ENCODE measurements at regions not wholly inside any gene's neighbourhood (a gene's known extent, or its start where the extent isn't known, plus 50 kb on each side); places are given as distances from the start of the nearest gene placed in this dataset.

GRCh38 chrX:58051346-58051745 is 141.1 kb upstream of the ZXDA start:
- no peak for FAIRE-seq
- no peak for DNase-seq (ENCODE audit: insufficient read length, low spot score)

- DNase-seq (ENCODE audit: insufficient read length, low spot score) (no peak), FAIRE-seq (no peak)
Measured at GRCh38 chrX:58044130-58044529, 133.9 kb upstream of the ZXDA start.

GRCh38 chrX:58025979-58026378 is 115.7 kb upstream of the ZXDA start:
- no peak for FAIRE-seq
- DNase-seq (ENCODE audit: insufficient read length, low spot score) = no peak

- no peak for DNase-seq (ENCODE audit: insufficient read length, low spot score)
- no peak for FAIRE-seq
Measured at GRCh38 chrX:57985951-57986350, 75.7 kb upstream of the ZXDA start.

GRCh38 chrX:57984620-57985019 is 74.4 kb upstream of the ZXDA start:
- DNase-seq (ENCODE audit: insufficient read length, low spot score) (no peak), FAIRE-seq (no peak)

- DNase-seq (ENCODE audit: insufficient read length, low spot score) (no peak), FAIRE-seq (no peak)
Measured at GRCh38 chrX:57977992-57978391, 67.7 kb upstream of the ZXDA start.

GRCh38 chrX:57964975-57965374 is 54.7 kb upstream of the ZXDA start:
- DNase-seq (ENCODE audit: insufficient read length, low spot score) (no peak), FAIRE-seq (peak; percentile 62)

All from GM19239 (cell line).